Right lobe of liver (tissue), 4 donors: ENCODE measurements at regions not wholly inside any gene's neighbourhood (a gene's known extent, or its start where the extent isn't known, plus 50 kb on each side); places are given as distances from the start of the nearest gene placed in this dataset.

Experiments
- CTCF ChIP-seq, 4 donors: fragments of 200-600 bp in 3 of 4; fragments of 450-650 bp in 1 of 4; IDR thresholded peaks; one replicate each; pipeline versions ENCODE4 v1.5.1 to v1.8.0; 2016 to 2022; ENCODE audit warnings: antibody characterized with exemption in 4 of 4, mild to moderate bottlenecking in 2 of 4
- POLR2A ChIP-seq: fragments of 450-650 bp; IDR thresholded peaks from one replicate; pipeline ENCODE4 v1.6.1; 2017; ENCODE audit warnings: antibody characterized with exemption, mild to moderate bottlenecking
- donor health status: DM: no; HTN: no; CAD: no.
- donor health status: DM: no; HTN: no; CAD: no.
- donor health status: DM: no; HTN: yes; CAD: no.

GRCh38 chr6:12592634-12593033 lies 123.9 kb upstream of the PHACTR1 start:
- no peak for TF ChIP-seq CTCF (IDR thresholded peaks at IDR 0.05)
- no peak for TF ChIP-seq POLR2A
